Stimulated activated CD4-positive, alpha-beta T cell treated with anti-CD3 and anti-CD28 coated beads, Interleukin-1b, Interleukin-23, amount 100 ng/mL, for 1 hour (primary cell): ENCODE measurements at regions not wholly inside any gene's neighbourhood (a gene's known extent, or its start where the extent isn't known, plus 50 kb on each side); places are given as distances from the start of the nearest gene placed in this dataset.

Experiments used
- DNase-seq, 2 donors: peaks; one replicate each; pipeline ENCODE4 v3.0.0-alpha.2; 2020; ENCODE audit warnings: low read depth in 2 of 2

GRCh38 chr3:83092521-83093221 is 1331.2 kb upstream of the GBE1 start:
- no peak for DNase-seq

GRCh38 chr3:83076041-83076440 is 1314.6 kb upstream of the GBE1 start:
- no peak for DNase-seq

GRCh38 chr3:83074485-83074884 is 1313.0 kb upstream of the GBE1 start:
- no peak for DNase-seq

- DNase-seq = no peak
Measured at GRCh38 chr3:83065851-83066460, 1304.5 kb upstream of the GBE1 start.

- no peak for DNase-seq
Measured at GRCh38 chr3:83063446-83063845, 1302.0 kb upstream of the GBE1 start.

GRCh38 chr3:83048556-83048955 is 1287.1 kb upstream of the GBE1 start:
- DNase-seq = no peak

- no peak for DNase-seq
Measured at GRCh38 chr3:83039422-83039821, 1278.0 kb upstream of the GBE1 start.

GRCh38 chr3:83035704-83036010 is 1274.2 kb upstream of the GBE1 start:
- no peak for DNase-seq

GRCh38 chr3:83034806-83035703 is 1273.6 kb upstream of the GBE1 start:
- no peak for DNase-seq

- DNase-seq = no peak
Measured at GRCh38 chr3:83033133-83033532, 1271.7 kb upstream of the GBE1 start.

- no peak for DNase-seq
Measured at GRCh38 chr3:83023086-83023485, 1261.6 kb upstream of the GBE1 start.

GRCh38 chr3:83011481-83011880 is 1250.0 kb upstream of the GBE1 start:
- no peak for DNase-seq

- DNase-seq = no peak
Measured at GRCh38 chr3:83003917-83004316, 1242.5 kb upstream of the GBE1 start.

- no peak for DNase-seq
Measured at GRCh38 chr3:83002869-83003445, 1241.5 kb upstream of the GBE1 start.

GRCh38 chr3:82999777-83000176 is 1238.3 kb upstream of the GBE1 start:
- DNase-seq = no peak

- DNase-seq = no peak
Measured at GRCh38 chr3:82978368-82978767, 1216.9 kb upstream of the GBE1 start.

- no peak for DNase-seq
Measured at GRCh38 chr3:82977871-82978270, 1216.4 kb upstream of the GBE1 start.

GRCh38 chr3:82973791-82974190 is 1212.3 kb upstream of the GBE1 start:
- DNase-seq = no peak

- DNase-seq = no peak
Measured at GRCh38 chr3:82960379-82960778, 1198.9 kb upstream of the GBE1 start.

GRCh38 chr3:82957696-82958095 is 1196.3 kb upstream of the GBE1 start:
- DNase-seq = no peak

- no peak for DNase-seq
Measured at GRCh38 chr3:82957079-82957478, 1195.6 kb upstream of the GBE1 start.

- DNase-seq = no peak
Measured at GRCh38 chr3:82954486-82954885, 1193.0 kb upstream of the GBE1 start.

- DNase-seq = no peak
Measured at GRCh38 chr3:82942041-82942440, 1180.6 kb upstream of the GBE1 start.
